Raji (cell line): ENCODE measurements at regions not wholly inside any gene's neighbourhood (a gene's known extent, or its start where the extent isn't known, plus 50 kb on each side); places are given as distances from the start of the nearest gene placed in this dataset.

Source experiments
- POLR2A ChIP-seq: IDR thresholded peaks from 2 replicates; pipeline ENCODE4 v1.6.1; 2011; ENCODE audit warnings: low read depth, low read length, control low read depth; ENCODE audit not compliant: insufficient read depth

- TF ChIP-seq POLR2A = no peak
Observed at GRCh38 chr14:71499018-71499417, 433.2 kb upstream of the RGS6 start.

GRCh38 chr14:71507681-71508080 lies 424.5 kb upstream of the RGS6 start:
- no peak for TF ChIP-seq POLR2A

GRCh38 chr14:71508901-71509300 lies 423.3 kb upstream of the RGS6 start:
- TF ChIP-seq POLR2A = no peak

GRCh38 chr14:71511152-71511551 lies 421.1 kb upstream of the RGS6 start:
- TF ChIP-seq POLR2A = no peak

GRCh38 chr14:71514941-71515919 lies 417.0 kb upstream of the RGS6 start:
- no peak for TF ChIP-seq POLR2A

- TF ChIP-seq POLR2A = no peak
Observed at GRCh38 chr14:71521238-71522135, 410.7 kb upstream of the RGS6 start.

- no peak for TF ChIP-seq POLR2A
Observed at GRCh38 chr14:71523630-71524319, 408.5 kb upstream of the RGS6 start.

GRCh38 chr14:71524320-71524982 lies 407.8 kb upstream of the RGS6 start:
- no peak for TF ChIP-seq POLR2A

GRCh38 chr14:71525663-71526221 lies 406.5 kb upstream of the RGS6 start:
- TF ChIP-seq POLR2A = no peak

- TF ChIP-seq POLR2A = no peak
Observed at GRCh38 chr14:71526388-71526787, 405.8 kb upstream of the RGS6 start.

GRCh38 chr14:71527838-71528237 lies 404.4 kb upstream of the RGS6 start:
- no peak for TF ChIP-seq POLR2A

- TF ChIP-seq POLR2A = no peak
Observed at GRCh38 chr14:71529848-71530247, 402.4 kb upstream of the RGS6 start.

- no peak for TF ChIP-seq POLR2A
Observed at GRCh38 chr14:71532344-71532743, 399.9 kb upstream of the RGS6 start.

- no peak for TF ChIP-seq POLR2A
Observed at GRCh38 chr14:71532790-71533189, 399.4 kb upstream of the RGS6 start.
